ENCODE measurements at regions not wholly inside any gene's neighbourhood (a gene's known extent, or its start where the extent isn't known, plus 50 kb on each side); places are given as distances from the start of the nearest gene placed in this dataset.

GRCh38 chr6:37569743-37570481 is 70.2 kb upstream of the CCDC167 start:
- TF ChIP-seq CTCF (IDR thresholded peaks at IDR 0.05) (no peak), POLR2A (IDR thresholded peaks at IDR 0.05; ENCODE audit: low read depth) (no peak), POLR2AphosphoS5 (IDR thresholded peaks at IDR 0.05) (no peak), EP300 (IDR thresholded peaks at IDR 0.05) (no peak)
